Gastrocnemius medialis (tissue), 4 donors: ENCODE measurements at regions not wholly inside any gene's neighbourhood (a gene's known extent, or its start where the extent isn't known, plus 50 kb on each side); places are given as distances from the start of the nearest gene placed in this dataset.

Experiments used
- POLR2A ChIP-seq, 2 donors: fragments of 450-650 bp; IDR thresholded peaks; one replicate each; pipeline ENCODE4 v1.6.1; 2017; ENCODE audit warnings: antibody characterized with exemption in 2 of 2, mild to moderate bottlenecking in 2 of 2, moderate library complexity in 2 of 2
- TF ChIP-seq, protein P1 (sequence below), 5 experiments: fragments of 450-650 bp in 3 of 5; fragments of 200-600 bp in 2 of 5; sonication (generic) in 2 of 5; IDR thresholded peaks in 4 of 5; conservative IDR thresholded peaks in 1 of 5; 1 replicate in 4 of 5; 2 replicates in 1 of 5; pipeline ENCODE4 v1.5.1; 2016 to 2019; ENCODE audit warnings: antibody characterized with exemption in 5 of 5, mild to moderate bottlenecking in 3 of 5, moderate library complexity in 3 of 5

DNA sequence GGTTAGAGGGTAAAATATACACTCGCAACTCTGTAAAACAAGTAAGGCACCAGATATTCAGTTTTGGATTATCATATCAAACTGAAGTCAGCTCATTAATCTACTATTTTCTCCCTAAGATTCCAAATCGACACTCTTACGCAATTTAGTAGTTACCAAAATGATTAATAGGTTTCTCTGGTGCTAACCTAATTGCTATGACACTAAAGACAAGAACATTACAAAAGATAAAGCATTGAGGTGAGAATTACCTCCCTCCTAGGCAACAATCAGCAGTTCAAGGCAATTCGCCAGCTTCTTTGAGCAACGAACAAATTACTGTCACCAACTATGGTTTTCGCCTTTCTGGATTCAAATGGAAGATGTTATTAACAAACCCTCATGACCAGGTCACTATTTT is 1305.0 kb downstream of the ROBO2 start:
- TF ChIP-seq, protein P1, sequence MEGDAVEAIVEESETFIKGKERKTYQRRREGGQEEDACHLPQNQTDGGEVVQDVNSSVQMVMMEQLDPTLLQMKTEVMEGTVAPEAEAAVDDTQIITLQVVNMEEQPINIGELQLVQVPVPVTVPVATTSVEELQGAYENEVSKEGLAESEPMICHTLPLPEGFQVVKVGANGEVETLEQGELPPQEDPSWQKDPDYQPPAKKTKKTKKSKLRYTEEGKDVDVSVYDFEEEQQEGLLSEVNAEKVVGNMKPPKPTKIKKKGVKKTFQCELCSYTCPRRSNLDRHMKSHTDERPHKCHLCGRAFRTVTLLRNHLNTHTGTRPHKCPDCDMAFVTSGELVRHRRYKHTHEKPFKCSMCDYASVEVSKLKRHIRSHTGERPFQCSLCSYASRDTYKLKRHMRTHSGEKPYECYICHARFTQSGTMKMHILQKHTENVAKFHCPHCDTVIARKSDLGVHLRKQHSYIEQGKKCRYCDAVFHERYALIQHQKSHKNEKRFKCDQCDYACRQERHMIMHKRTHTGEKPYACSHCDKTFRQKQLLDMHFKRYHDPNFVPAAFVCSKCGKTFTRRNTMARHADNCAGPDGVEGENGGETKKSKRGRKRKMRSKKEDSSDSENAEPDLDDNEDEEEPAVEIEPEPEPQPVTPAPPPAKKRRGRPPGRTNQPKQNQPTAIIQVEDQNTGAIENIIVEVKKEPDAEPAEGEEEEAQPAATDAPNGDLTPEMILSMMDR (IDR thresholded peaks at IDR 0.05 in 4 of 5, conservative IDR thresholded peaks at IDR 0.05 in 1 of 5) = no peak
- no peak for TF ChIP-seq POLR2A (IDR thresholded peaks at IDR 0.05)
